ENCODE measurements at regions not wholly inside any gene's neighbourhood (a gene's known extent, or its start where the extent isn't known, plus 50 kb on each side); places are given as distances from the start of the nearest gene placed in this dataset.

- no peaks in the 10 kb centered on the region for H3K36me3 ChIP-seq (replicated peaks)
Measured at GRCh38 chr2:17311771-17312511, 206.3 kb downstream of the RAD51AP2 start.

DNA sequence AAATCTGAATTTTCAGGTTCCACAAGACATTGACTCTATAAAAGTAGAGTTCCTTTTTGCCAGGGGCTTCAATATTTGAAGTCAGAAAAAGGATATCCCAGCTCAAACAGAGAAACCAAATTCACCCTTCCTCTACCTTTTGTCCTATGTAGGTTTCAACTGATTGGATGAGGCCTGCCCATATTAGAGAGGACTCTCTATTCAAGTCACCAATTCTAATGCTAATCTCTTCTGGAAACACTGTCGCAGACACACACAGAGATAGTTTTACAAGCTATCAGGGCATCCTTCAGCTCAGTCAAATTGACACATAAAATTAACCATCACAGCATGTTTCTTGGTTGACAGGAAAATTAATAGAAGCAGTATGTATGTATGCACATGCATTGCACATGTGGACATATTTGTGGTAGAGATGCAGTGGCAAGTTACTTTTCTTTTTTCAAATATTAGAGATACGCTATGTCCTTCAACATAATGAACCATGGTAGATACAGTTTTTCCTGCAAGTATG, 207.1 kb downstream of the RAD51AP2 start:
- DNase-seq = no peak
- no peak for TF ChIP-seq CTCF (IDR thresholded peaks at IDR 0.05; ENCODE audit: low read depth, low read length, missing control alignments)
- Histone ChIP-seq H3K27ac (no peak overlapping the region), H3K27me3 (replicated peaks) (no peaks in the 10 kb centered on the region), H3K36me3 (replicated peaks) (no peaks in the 10 kb centered on the region), H3K4me3 (ENCODE audit: low read depth, low read length) (no peak overlapping the region)
- in situ Hi-C loops (cut with HindIII; ENCODE audit: low pct_ligation_motif_present, low sequenced_read_pairs) = no loop called here

More at GRCh38 chr2:17311771-17312511, 206.3 kb downstream of the RAD51AP2 start:
- Histone ChIP-seq H3K27ac (no peak overlapping the region), H3K4me3 (ENCODE audit: low read depth, low read length) (no peak overlapping the region), H3K27me3 (replicated peaks) (no peaks in the 10 kb centered on the region)
- TF ChIP-seq CTCF (IDR thresholded peaks at IDR 0.05; ENCODE audit: low read depth, low read length, missing control alignments) = no peak
- in situ Hi-C loops (cut with HindIII; ENCODE audit: low pct_ligation_motif_present, low sequenced_read_pairs) = no loop called here
- no peak for DNase-seq

DNA sequence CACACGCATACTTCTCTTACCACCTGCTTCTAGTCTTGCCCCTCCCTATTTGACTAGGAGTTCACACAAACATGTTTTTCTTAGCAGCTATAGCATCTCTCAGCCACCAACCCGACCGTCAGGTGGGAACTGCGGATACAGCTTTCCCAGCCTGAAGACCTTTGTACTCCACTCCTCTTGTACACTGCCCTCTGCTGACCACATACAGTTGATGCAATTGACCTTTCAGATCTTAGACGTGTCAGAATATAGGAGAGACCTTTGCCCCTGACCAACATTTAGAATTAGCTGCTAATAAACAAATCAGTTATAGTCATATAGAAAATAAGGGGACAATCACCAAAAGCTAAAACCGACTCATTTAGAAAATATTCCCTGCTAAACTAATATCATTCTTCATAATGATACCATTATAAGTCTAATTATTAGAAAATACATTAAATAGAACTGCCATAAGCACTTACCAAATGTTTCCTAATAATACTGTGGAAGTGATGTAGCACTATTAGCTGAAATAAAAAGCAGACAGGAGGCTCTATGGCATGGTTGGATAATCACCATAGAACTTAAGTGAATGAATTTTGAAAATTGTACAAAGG, 208.4 kb downstream of the RAD51AP2 start:
- TF ChIP-seq CTCF (IDR thresholded peaks at IDR 0.05; ENCODE audit: low read depth, low read length, missing control alignments) = peak; percentile 83
- H3K4me3 ChIP-seq (ENCODE audit: low read depth, low read length) = no peak overlapping the region
- H3K27ac ChIP-seq = no peak overlapping the region
- in situ Hi-C loops (cut with HindIII; ENCODE audit: low pct_ligation_motif_present, low sequenced_read_pairs) = no loop called here
- H3K27me3 ChIP-seq (replicated peaks) = no peaks in the 10 kb centered on the region
- no peaks in the 10 kb centered on the region for H3K36me3 ChIP-seq (replicated peaks)
- peak; percentile 38 for DNase-seq

GRCh38 chr2:17309181-17309580, 209.1 kb downstream of the RAD51AP2 start:
- H3K27ac ChIP-seq = no peak overlapping the region
- no peaks in the 10 kb centered on the region for H3K27me3 ChIP-seq (replicated peaks)
- no peak overlapping the region for H3K4me3 ChIP-seq (ENCODE audit: low read depth, low read length)
- in situ Hi-C loops (cut with HindIII; ENCODE audit: low pct_ligation_motif_present, low sequenced_read_pairs) = no loop called here
- TF ChIP-seq CTCF (IDR thresholded peaks at IDR 0.05; ENCODE audit: low read depth, low read length, missing control alignments) = no peak
- no peak for DNase-seq
- H3K36me3 ChIP-seq (replicated peaks) = no peaks in the 10 kb centered on the region

GRCh38 chr2:17306706-17307105, 211.5 kb downstream of the RAD51AP2 start:
- Histone ChIP-seq H3K27ac (no peak overlapping the region), H3K4me3 (ENCODE audit: low read depth, low read length) (no peak overlapping the region), H3K27me3 (replicated peaks) (no peaks in the 10 kb centered on the region), H3K36me3 (replicated peaks) (no peaks in the 10 kb centered on the region)
- peak; percentile 22 for DNase-seq
- TF ChIP-seq CTCF (IDR thresholded peaks at IDR 0.05; ENCODE audit: low read depth, low read length, missing control alignments) = no peak
- in situ Hi-C loops (cut with HindIII; ENCODE audit: low pct_ligation_motif_present, low sequenced_read_pairs) = no loop called here

All from brain microvascular endothelial cell (primary cell).